CD4-positive, alpha-beta T cell treated with Interleukin-10 for 1 hour (primary cell): ENCODE measurements at regions not wholly inside any gene's neighbourhood (a gene's known extent, or its start where the extent isn't known, plus 50 kb on each side); places are given as distances from the start of the nearest gene placed in this dataset.
"Not testable (repeated sequence)": the region's sequence is repeated elsewhere in the genome, so short reads cannot be mapped to it uniquely, and the experiment has no call there.

Experiments
- DNase-seq: peaks from one replicate; pipeline ENCODE4 v3.0.0-alpha.2; 2020

DNA sequence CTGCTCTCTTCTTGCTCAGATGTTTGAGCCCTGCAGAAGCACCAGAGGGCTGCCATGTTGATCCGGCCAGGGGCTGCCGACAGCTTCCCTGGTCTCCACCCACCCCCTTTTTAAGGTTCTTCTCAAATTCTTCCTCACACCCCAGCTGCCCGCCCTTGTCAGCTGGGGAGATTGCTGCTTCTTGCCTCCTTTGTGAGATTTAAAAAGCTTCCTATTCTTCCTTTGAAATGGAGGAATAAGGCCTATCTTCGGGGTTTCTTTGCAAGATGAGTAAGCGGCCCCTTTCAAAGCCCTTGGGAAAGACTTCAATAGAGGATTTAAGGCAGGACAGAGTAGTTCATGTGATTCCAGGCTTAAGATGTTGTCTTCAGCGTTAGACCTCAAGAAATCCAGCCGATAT is 211.9 kb upstream of the SHH start:
- no peak for DNase-seq

DNA sequence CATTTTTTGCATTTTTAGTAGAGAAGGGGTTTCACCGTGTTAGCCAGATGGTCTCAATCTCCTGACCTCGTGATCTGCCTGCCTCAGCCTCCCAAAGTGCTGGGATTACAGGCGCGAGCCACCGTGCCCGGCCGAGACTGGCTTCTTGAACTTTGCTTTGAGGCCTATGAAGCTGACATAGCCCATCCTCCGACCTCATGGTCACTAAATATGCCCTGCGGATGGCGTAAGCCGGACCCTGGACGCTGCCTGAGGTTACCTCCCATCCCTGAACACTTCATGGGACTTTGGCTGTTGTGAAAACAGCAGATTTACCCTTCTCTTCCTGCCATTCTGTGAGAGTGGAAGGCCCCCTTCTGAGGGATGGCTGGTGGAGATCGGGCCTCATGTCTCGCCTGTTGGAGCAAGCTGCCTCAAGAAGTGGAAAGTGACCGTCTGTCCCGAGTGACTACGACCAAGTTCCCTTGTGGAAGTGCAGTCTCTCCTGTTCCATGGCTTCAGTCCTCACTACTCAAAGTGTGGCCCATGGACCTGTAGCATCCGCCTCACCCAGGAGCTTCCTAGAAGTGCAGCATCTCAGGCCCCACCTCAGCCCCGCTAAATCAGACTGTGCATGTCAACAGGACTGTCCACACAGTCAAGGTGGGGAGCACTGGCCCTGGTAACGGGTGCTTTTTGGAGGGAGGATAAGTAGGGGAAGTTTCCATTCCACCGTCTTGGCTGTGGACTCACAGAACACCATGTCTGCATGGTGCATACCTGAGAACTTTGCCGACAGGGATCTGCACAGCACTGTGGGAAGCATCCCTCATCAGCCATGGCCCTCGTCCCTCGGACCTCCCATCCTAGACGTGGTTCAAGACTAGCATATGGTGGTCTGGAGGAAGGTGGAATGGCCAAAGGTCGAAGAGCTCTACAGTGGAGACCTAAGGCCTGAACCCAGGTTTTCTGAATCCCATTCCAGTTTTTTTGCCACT is 210.5 kb upstream of the SHH start:
- no peak for DNase-seq

DNA sequence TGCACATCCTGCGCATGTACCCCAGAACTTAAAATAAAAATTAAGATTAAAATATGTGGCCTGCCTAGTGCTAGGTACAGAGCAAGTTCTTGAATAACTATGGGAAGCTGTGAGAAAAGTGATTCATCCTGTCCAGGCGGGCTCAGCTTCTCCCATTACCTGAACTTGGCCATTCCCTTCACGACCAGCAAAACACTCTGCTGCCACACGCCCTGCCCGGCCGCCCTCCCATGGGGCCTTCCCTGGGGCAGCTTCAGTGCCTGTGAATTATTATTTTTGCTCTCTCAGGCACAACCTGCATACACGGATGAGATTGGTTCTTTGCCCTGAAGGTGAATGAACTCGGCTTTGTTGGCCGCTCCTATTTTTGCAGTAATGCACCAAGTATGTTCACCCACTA is 209.2 kb upstream of the SHH start:
- no peak for DNase-seq

DNA sequence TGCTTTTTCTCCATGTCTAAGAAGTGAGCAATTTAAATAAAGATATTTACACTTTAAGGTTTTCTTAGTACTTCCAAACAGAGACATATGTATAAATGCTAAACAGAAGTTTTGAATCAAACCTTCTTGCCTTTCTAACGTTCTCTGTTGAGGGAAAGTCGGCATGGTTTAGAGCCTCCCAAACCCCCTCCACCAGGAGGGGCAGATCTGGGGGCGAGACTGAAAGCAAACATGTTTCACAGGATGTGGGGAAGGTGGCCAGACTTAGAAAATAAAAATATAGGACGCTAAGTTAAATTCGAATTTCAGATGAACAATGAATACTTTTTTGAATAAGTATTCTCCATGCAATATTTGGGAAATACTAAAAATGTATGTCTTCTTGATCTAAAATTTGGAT is 208.3 kb upstream of the SHH start:
- no peak for DNase-seq

DNA sequence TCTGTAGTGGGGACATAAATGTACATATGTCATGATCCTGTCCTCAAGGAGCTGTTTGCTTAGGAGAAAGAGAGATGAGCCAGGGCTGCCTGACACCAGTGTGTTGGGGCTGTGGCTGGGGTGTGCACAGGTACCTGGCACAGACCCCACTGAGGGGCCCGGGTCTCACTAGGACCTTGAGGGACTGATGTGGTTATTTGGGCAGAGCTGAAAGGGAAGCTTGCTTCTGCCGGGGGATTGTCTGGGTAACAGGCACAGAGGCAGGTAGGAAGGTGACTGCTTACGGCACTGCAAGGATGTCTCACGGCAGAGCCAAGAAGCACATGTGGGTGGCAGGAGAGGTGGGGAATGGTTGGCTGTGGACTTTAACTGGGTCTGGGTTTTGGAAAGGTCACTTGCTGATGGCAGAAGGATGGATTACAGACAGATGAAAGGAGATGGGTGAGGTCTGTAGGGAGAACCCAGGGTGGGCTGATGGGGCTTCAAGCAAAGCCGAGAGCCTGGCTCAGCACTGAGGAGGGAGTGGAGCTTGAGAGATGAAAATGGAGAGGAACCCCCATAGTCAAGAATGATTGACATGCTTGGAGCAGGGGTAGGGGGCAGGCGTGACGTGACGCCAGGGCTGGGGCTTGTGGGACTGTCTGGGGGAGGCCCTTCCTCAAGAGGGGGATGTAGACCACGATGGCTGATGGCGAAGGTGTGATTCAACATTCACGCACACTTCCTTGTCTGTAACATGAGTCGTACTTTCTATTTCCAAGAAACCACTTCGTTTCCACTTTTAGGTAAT is 207.7 kb upstream of the SHH start:
- no peak for DNase-seq

DNA sequence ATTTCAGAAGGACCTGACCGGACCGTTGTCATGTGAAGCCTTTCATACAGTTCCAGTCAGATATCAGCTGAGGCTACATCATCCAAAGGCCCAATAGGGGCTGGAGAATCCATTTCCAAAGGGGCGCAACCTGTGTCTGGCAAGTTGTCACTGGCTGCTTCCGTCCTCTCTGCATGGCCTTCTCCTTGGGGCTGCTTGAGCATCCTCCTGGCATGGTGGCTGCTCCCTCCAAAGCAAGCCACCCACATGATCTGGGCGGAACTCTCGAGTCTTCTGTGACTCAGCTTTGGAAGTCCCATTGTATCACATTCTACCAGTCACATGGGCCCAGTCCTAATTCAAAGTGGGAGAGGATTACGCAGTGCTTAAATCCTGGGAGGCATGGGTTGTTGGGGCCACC is 207.0 kb upstream of the SHH start:
- DNase-seq: no peak

DNA sequence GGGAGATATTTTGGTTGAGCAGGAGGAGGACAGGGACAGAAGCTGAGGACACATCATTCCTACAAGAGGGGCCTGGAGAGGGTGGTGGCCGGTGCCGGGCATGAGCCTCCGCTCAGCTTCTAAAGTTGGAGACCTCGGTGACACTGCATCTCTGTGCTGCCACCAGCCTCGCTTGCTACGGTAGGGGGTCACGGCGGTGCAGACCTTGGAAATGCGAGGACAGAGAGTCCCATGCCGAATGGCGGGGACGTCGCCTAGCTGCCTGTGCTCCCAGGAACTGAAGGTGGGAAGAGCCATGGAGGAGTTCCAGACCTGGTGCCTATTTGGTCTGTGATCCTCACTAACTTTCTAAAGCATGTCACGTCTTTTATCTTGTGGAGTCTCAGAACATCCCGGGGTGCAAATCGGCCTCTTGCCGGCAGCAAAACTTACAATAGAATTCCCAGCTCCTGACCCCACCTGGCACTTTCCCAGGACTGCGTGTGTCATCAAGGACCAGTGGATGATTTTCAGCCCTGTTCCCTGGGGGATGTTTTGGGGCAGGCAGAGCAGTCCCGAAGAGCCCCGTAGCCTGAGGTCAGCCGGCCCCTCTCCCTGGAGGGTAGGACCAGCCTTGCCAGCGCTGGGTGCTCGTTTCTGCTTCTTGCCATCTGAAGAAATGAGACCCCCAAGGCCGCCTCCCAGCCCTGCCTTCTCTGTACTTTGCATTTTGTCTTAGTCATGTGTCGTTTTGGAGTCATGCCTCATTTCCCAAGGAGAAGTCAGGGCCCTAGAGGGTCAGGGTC is 205.8 kb upstream of the SHH start:
- DNase-seq: no peak

DNA sequence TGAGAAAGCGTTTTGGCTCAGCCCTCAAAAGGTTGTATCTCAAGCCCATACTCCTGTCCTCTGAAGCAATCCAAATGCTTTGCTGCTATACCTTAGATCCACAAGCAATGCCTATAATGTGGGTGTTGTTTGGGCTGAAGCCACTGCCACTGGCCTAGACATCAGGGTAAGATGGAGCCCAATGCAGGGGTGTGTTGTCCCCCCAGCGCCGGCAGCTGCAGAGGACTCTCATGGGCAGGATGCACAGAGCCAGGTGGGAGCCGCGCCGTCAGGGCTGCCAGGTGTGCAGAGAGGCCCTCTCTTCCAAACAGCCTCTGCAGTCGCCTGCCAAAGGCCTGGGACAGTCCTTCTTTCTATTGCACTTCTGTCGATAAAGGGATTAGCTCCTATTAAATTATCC is 205.2 kb upstream of the SHH start:
- DNase-seq: no peak

DNA sequence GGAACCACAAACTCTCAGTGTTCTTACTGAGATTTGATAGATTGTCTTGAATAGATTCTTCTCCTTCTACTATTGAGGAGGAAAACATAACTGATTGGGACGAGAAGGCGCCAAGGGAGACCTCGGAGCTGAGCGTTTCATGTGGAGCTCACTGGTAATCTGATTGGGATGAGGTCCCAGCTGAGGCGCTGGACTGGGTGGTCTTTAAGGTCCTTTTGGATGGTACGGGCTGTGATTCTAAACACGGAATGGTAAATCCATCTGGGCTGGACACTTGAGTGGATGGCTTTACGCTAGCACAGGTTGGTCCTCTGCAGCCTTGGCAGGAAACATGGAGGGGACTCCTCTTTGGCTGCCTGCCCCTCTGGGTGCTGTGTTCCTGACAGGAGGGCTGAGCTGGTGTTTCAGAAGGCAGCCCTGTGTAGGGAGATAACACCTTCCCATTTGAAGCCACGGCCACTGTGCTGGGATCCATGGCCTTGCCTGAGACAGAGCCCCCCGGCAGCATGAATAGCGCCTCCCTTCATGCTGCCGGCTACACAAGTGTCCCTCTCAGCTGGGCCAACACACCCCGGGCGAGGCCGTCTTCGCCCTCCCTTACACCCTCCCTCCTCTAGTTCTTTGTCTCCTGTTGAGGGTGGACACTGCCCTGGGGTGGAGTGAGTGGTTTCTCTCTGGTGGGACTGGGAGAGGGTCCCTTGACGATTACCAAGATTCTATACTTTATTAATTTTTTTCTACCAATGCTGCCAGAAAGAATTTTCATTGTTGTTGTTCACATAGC is 203.2 kb upstream of the SHH start:
- DNase-seq: no peak

DNA sequence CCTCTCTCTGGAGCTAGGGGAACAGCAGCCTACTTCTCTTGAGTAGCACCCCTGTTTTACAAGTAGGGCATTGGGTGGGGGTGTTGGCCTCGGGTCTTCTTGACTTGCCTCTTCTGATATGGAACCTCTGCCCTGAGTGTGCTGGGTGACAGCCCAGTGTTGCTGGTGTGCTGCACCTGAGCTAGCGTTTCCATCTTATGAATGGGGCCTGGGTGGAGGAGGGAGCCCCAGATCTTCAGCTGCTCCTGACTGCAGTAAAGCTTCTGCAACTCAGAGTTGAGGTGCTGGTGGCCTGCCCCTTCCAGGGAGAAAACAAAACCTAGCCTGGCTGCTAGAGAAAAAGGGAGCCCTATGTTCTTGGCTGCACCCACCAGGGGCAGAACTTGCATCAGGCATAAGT is 202.5 kb upstream of the SHH start:
- DNase-seq: no peak

DNA sequence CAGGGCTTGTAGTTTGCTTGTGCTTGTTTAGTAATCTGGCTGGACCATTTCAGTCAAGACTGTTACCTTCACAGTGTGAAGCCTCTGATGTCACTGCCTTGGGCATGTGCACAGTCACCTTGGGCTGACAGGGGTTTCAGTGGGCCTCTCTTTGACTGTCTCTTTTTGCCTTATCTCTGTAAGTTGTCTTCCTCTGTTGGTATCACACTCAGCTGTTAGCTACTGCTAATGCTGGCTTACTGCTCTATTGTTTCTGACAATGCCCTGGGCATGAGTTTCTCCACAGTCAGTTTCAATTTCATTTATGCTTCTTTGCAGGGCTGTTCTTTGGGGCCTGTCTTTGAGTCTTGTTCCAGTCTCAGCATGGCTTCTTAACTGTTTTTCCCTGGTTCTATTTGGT is 201.9 kb upstream of the SHH start:
- DNase-seq: no peak

DNA sequence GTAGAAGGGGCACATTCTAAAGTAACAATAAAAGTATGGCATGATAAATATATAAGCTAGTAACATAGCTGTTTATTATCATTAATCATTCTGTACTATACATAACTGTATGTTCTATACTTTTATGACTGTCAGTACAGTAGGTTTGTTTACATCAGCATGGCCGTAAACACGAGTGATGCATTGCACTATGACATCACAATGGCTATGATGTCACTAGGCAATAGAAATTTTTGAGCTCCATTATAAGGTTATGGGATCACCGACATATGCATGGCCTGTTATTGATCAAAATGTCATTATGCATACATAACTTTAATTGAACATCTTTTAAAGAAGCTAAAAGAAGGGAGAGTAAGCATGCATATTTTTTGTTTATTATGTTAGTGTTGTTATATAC is 200.1 kb upstream of the SHH start:
- DNase-seq: no peak

DNA sequence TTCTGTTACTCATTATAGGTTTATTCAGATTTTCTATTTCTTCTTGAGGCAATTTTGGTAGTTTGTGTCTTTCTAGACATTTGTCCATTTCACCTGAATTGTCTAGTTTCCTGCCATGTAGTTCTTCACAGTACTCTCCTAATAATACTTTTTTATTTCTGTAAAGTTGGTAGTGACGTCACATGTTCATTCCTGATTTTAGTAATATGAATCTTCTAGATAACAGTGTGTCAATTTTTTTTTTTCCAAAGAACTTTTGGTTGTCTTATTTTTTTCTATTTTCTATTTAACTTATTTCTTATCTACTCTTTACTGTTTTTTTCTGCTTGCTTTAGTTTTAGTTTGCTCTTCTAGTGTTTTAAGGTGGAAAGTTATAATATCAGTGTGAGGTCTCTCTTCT is 197.3 kb upstream of the SHH start:
- no peak for DNase-seq

DNA sequence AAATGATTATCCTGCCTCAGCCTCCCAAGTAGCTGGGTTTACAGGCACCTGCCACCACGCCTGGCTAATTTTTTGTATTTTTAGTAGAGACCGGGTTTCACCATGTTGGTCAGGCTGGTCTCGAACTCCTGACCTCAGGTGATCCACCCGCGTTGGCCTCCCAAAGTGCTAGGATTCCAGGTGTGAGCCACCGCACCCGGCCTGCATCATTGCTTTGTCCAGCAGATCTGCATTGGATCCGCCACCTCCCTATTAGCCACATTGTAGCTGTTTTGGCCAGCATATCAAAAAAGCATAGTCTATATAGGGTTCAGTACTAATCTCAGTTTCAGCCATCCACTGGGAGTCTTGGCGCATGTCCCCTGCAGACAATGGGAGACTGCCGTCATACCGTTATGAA is 194.6 kb upstream of the SHH start:
- DNase-seq: not testable (repeated sequence)

DNA sequence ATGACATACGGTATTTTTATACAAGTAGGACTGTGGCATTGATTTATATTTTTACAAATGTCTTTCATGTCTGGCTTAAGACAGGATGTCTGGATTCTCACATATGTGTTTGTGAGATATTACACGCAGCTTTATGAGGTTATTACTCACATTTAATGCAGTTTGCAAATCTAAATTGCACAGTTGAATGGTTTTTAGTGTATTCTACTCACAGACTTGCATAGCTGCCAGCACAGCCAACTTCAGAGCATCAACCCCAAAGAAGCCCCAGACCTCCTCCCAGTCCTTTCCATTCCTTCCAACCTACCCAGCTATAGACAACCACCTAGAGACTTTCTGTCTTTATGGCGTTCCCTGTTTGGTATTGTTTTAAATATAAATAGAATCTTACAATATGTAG is 193.8 kb upstream of the SHH start:
- no peak for DNase-seq

DNA sequence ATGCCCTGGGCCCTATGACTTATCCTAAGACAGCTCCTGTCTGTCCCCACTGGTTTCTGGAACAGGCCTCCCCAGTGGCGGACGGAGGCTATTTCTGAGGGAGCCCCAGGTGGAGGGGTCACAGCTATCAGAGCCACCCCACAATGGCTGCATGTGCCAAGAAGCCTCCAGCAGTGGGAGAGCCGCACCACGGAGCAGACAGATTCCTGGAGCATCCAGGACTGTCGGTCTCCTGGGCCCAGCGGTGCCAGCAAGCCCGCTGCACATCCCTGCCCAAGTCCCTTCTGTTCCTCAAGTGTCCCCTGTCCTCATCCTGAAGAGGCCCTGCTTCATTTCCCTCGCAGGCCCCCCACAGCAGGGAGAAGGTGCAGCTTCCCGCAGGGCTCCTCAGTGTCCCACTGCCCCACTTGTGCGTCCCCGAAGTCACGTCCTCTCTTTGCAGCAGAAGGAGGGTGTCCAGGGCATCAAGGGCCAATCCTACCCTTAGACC is 193.0 kb upstream of the SHH start:
- no peak for DNase-seq

DNA sequence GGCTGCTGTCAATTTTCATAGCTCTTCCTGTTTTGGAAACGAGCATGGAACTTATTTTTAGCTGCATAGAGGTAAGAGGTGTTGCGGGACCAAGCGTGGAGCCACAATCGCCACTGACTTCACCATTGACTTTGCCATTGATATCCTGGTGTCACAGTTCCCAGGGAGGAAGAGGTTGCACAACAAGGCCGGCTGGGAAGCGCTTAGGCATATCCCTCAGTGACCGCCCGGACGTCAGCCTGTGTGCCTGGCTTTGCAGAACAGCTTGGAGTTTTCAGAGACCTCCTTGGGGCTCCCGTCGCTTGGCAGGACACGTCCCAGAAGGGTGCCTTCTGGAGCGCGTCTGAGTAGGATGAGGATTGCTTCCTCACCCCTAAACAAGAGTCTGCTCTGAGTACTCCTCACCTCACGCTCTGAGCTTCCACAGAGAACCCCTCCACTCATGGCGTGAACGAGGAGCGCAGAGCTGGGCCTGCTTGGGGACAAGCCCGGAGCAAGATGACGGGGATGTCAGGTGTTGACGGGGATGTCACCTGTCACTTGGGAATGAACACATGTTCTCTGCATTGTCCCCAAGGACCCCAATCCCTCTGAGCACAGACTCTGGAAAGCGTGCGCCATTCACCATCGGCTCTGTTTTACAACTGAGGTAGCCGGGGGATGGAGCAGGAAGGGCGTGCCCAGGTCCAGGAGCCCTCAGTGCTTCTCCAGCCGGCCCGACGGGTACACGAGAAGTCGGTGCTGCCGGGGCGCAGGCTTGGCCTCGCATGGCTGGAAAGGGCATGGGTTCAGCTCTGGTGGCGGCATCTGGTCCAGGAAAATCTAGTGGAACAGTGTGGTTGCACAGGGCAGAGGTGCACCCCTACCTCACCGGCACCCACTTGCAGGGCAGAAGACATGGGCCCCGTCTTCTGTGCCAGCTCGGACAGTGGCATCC is 192.3 kb upstream of the SHH start:
- DNase-seq: no peak

DNA sequence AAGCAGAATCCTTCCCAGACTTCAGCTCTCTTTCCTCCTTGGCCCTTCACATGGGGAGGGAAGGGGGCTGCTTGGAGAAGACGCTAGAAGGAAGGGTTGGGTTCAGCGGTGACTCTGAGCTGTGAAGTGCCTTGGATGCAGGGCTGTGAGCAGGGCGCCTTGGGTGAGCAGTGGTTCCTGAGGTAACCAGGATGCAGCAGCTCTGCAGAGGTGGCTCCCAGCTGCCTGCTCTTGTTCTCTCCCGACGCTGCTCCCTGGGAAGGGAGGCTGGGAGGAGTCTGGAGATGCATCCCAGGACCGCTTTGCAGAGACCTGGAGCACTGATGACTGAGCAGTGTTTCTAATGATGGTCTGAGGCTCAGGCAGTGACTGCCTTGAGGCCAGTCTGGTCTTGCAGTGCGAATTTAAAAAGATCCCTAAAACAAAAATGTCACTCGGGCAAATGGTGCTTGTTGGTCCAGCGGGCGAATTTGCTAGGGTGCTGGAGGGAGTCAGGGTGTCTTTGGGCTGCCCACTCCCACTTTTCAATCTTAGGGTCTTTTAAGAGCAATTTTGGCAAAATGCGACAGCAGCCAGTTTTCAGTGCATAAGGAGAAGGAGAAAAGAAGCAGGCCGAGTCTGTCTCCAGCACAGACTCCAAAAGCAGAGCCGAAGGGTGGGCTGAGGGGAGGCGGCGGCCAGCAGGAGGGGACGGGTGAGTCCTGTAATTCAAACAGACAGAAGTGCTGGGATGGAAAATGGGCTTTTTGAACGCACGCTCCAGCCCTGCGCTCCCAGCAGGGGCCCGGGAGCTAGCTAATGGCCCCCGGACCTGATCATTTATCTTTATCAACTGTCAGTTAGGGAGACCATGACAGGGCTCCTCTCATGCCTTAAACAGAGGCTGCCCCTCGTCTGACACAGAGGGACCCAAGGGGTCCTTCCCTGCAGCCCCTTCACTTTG is 191.2 kb upstream of the SHH start:
- no peak for DNase-seq

DNA sequence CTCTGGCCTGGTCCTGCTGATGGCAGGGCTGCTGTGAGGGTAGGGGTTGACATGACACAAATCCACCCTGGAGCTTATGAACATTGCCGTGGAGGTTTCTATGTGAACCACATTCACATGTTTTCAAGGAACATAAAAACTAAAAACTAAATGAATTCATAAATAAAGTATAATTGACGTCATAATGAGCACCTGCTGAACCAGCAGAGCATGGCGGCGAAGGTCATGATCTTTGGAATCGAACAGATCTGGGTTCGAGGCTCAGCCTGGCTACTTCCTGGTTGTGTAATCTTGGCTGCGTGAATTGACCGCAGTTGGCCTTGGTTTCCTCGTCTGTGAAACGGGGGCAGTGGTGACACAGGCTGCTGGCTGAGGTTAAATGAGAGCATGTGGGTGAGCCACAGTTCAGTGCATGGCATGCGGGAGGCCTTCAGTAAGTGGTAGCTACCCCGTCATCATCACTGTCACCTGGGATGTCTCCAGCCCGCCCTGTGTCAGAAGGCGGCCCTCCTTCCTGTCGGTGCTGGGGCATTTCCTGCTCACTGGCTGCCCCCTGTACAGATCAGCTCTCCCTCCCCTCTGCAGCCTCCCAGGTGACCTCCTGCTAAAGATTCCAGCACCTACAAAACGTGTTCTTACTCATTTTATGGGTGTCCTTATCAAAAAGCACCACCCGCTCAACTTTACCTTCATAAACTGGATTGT is 190.3 kb upstream of the SHH start:
- DNase-seq: no peak
